Suppressor macrophage treated with lipopolysaccharide for 1 hour (primary cell): ENCODE measurements at regions not wholly inside any gene's neighbourhood (a gene's known extent, or its start where the extent isn't known, plus 50 kb on each side); places are given as distances from the start of the nearest gene placed in this dataset.
"Not testable (repeated sequence)": the region's sequence is repeated elsewhere in the genome, so short reads cannot be mapped to it uniquely, and the experiment has no call there.

Experiments used
- DNase-seq, 3 donors: peaks; one replicate each; pipeline ENCODE4 v3.0.0-alpha.2; 2020 to 2022

DNA sequence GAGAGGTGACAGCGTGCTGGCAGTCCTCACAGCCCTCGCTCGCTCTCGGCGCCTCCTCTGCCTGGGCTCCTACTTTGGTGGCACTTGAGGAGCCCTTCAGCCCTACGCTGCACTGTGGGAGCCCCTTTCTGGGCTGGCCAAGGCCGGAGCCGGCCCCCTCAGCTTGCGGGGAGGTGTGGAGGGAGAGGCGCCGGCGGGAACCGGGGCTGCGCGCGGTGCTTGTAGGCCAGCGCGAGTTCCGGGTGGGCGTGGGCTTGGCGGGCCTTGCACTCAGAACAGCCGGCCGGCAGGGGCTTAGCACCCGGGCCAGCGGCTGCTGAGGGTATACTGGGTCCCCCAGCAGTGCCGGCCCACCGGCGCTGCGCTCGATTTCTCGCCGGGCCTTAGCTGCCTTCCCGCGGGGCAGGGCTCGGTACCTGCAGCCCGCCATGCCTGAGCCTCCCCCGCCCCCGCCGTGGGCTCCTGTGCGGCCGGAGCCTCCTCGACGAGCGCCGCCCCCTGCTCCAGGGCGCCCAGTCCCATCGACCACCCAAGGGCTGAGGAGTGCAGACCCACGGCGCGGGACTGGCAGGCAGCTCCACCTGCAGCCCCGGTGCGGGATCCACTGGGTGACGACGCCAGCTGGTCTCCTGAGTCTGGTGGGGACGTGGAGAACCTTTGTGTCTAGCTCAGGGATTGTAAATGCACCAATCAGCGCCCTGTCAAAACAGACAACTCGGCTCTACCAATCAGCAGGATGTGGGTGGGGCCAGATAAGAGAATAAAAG is 661.0 kb downstream of the ETNK1 start:
- not testable (repeated sequence) for DNase-seq

GRCh38 chr12:23290627-23291330 is 658.7 kb downstream of the SOX5 start:
- no peak for DNase-seq

GRCh38 chr12:23303220-23303619 is 646.2 kb downstream of the SOX5 start:
- DNase-seq = no peak

- no peak for DNase-seq
Measured at GRCh38 chr12:23303821-23304220, 645.6 kb downstream of the SOX5 start.

GRCh38 chr12:23333938-23334337 is 615.5 kb downstream of the SOX5 start:
- DNase-seq = no peak

DNA sequence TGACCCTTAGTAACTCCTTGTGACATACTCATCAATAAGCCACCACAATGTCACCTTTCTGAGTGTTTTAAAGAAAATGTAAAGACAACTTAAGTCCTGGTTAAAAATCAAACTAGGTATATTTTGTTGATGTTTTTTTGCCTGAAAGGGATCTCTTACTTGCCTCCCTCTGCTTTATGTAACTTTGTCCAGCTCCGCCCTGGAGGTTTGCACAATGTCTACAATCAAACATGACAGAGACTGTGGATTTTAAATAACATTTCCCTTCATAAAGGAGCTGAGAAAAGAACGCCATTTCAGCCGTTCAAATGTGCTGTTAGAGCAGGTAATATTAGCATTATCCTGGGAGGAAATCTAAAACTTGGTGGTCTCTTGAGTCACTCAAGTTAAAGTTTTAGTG is 613.9 kb downstream of the SOX5 start:
- DNase-seq = no peak

DNA sequence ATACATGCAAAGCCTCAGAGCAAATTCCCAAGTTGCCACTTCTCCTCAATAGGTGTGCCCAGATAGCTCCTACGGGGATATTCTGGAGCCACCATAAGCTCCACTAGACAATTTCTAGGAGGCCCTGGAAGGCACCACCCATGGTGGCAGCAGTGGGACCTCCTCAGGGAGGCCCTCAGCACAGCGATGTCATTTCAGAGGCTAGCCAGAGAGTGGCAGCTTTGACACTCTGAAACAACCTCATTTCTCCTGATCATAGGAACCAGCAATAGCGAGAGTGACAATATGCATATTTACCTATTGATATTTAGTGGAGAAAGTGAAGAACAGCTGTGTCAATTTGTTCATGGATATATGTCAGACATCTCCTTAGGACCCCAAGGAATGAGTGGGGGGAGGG is 612.3 kb downstream of the SOX5 start:
- DNase-seq = no peak

DNA sequence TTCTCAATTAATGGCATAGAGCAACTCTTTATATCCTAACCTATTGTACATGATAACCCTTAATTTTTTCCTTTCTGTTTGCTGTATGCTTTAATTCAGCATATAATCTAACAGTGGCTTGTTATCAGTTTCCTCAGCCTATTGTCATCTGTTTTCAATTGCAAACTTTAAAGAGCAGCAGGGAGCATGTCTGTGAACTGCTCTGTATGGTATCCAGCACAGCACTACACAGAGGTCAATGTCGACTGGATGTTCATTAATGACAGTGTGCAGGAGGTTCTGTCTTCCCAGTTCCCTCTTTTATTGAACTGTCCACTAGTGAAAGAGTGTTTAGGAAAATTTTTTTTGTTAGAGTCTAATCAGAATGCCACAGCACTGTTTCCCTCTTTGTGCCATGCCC is 609.1 kb downstream of the SOX5 start:
- DNase-seq = no peak

- no peak for DNase-seq
Measured at GRCh38 chr12:23342407-23342806, 607.1 kb downstream of the SOX5 start.

GRCh38 chr12:23349564-23349963 is 599.9 kb downstream of the SOX5 start:
- DNase-seq = no peak

DNA sequence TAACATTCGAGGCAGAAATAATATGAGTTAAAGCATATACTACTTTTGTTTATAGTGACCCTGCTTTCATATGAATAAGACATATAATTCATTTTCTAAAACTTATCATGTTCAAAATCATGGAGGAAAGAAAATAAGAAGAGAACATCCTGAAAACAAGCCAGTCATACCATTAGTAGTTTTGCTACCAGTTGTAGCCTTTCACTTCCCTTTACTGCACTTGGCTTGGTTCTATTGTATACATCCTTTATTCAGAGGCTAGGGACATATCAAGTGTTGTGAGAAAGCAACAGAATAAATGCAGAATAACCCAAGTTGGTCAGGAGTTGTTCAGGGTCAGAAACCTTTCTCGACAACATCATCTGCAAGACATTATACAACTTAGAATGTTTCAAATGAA is 598.7 kb downstream of the SOX5 start:
- no peak for DNase-seq

GRCh38 chr12:23352670-23353069 is 596.8 kb downstream of the SOX5 start:
- DNase-seq = no peak

DNA sequence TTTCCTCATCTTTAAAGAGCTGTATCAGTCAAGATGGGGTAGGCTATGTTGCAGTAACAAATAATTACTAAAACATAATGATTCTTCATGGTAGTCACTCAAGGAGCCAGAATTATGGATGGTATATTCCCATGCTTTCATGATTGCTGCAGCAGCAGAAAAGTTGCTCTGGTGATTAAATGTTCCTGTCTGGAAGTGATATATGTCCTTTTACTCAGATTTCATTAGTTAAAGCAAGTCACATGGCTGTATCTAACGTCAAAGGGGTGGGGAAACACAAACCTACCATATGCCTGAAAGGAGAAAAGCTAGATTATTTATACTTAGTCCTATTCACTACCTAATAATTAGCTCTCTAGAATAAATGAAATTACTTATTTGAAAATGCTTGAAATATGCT is 594.7 kb downstream of the SOX5 start:
- DNase-seq = no peak

DNA sequence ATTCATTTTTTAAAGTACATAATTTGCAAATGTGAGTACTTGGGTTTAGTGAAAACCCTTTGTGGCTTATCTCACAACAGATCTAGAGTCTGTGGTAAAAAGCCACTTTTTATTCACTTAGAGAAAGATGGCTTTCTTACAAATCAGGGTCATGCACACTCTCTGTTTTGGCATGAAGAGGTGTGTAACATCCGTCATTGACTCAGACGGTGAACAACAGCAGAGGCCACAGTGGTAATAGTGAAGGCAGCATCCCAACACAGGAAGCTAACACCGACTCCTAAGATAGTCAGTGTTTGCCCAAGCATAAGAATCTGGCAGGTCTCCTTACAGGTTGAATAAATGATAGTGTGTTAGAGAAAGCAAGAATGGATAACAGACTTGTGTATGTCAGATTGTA is 593.0 kb downstream of the SOX5 start:
- DNase-seq = no peak

- no peak for DNase-seq
Measured at GRCh38 chr12:23356927-23357708, 592.4 kb downstream of the SOX5 start.

DNA sequence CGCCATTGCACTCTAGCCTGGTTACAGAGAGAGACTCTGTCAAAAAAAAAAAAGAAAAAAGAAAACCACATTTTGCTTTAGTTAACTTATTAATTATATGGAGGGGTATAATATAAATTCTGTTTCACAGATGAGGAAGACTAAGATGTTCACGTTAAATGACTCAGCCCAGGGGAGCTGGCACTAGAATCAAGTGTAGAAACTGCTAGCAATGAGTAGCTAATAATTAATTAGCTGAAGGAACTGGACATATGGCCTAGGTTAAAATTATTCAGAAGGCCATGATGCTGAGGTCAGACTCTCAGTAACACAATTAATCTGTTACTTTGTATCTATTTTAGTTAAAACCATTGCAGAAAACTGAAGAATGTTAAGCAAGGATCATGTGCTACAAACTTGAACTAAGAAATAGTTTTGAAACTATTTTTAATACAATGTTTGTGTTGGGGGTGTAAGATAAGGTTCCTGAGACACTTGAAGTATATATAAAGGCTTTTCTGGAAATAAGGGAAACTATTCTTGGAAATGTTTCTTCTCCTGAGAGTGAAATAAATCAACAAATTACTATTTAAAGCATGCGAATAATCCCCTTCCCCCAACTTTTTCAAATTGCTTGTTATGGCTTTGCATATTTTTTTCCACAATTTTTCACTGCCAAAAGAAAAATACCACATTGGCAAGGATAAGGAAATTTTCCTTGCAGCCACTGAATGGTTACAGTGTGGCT is 589.3 kb downstream of the SOX5 start:
- no peak for DNase-seq

DNA sequence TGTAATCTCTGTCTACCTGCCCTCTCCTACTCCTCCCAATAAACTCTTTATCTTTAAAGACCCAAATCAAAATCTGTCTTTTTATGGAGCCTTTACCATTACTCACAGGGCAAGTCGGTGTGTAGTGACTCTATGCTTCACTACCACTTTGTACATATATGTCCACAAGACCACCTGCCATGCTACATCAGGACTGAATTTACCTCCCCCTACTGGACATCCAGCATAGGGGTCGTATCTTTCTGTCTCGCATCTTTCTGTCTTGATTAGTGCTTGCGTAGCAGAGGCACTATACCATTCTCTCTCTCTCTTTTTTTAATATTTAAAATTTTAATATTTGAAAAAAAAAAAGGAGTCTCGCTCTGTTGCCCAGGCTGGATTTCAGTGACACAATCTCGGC is 587.5 kb downstream of the SOX5 start:
- DNase-seq = no peak

- DNase-seq = no peak
Measured at GRCh38 chr12:23368590-23368989, 580.9 kb downstream of the SOX5 start.

DNA sequence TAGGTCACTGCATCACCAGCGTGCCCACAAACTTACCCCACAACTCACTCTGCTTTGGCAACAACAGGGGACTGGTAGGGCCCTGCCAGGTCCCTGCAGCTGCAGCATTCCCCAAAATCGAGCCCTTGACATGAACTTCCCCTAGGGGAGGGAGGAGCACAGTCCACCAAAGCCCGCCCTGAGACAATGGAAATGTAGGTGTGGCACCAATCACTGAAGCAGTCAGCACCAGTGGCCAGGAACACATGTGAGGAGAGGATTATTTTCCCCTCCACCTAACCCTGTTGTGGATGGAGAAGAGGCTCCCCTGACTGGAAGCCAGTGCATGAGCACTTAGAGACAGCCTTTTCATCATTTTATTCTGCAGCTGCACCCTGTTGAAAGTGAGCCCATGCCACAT is 573.8 kb downstream of the SOX5 start:
- DNase-seq = no peak

- no peak for DNase-seq
Measured at GRCh38 chr12:23376238-23376637, 573.2 kb downstream of the SOX5 start.

DNA sequence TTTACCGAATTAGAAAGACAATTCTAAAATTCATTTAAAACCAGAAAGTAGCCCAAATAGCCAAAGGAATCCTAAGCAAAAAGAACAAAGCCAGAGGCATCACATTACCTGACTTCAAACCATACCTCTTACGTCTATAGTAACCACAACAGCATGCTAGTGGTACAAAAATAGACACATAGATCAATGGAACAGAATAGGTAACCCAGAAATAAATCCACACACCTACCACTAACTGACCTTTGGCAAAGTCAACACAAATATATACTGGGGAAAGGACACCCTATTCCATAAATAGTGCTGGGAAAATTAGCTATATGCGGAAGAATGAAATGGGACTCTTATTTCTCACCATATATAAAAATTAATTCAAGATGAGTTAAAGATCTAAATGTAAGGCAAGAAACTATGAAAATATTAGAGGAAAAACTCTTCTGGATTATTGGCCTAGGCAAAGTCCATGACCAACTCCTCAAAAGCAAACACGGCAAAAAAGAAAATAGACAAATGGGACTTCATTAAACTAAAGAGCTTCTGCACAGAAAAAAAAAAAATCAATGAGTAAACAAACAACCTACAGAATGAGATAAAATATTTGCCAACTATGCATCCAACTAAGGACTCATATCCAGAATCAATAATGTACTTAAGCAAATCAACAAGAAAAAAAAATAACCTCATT is 568.9 kb downstream of the SOX5 start:
- DNase-seq = no peak

GRCh38 chr12:23388898-23389297 is 560.6 kb downstream of the SOX5 start:
- DNase-seq = not testable (repeated sequence)

GRCh38 chr12:23389315-23389714 is 560.2 kb downstream of the SOX5 start:
- not testable (repeated sequence) for DNase-seq
